HG02938 (cell line): ENCODE measurements at regions not wholly inside any gene's neighbourhood (a gene's known extent, or its start where the extent isn't known, plus 50 kb on each side); places are given as distances from the start of the nearest gene placed in this dataset.
"Not testable (repeated sequence)": the region's sequence is repeated elsewhere in the genome, so short reads cannot be mapped to it uniquely, and the experiment has no call there.

Source experiments
- ATAC-seq: cut with Tn5 transposase; IDR thresholded peaks from one replicate; pipeline ENCODE4 v1.9.1; 2021; ENCODE audit warnings: mild to moderate bottlenecking, moderate library complexity; ENCODE audit not compliant: unreplicated experiment

GRCh38 chr2:220704081-220704480, 868.0 kb downstream of the EPHA4 start:
- no peak for ATAC-seq

- ATAC-seq: no peak
Measured at GRCh38 chr2:220704810-220705209, 867.3 kb downstream of the EPHA4 start.

GRCh38 chr2:220705678-220706077, 866.4 kb downstream of the EPHA4 start:
- no peak for ATAC-seq

GRCh38 chr2:220707261-220707660, 864.8 kb downstream of the EPHA4 start:
- no peak for ATAC-seq

- no peak for ATAC-seq
Measured at GRCh38 chr2:220708366-220708765, 863.7 kb downstream of the EPHA4 start.

- no peak for ATAC-seq
Measured at GRCh38 chr2:220717283-220717682, 854.8 kb downstream of the EPHA4 start.

GRCh38 chr2:220736778-220737177, 835.3 kb downstream of the EPHA4 start:
- no peak for ATAC-seq

GRCh38 chr2:220743203-220743602, 828.9 kb downstream of the EPHA4 start:
- no peak for ATAC-seq

GRCh38 chr2:220744861-220745260, 827.2 kb downstream of the EPHA4 start:
- ATAC-seq: no peak

GRCh38 chr2:220745682-220746081, 826.4 kb downstream of the EPHA4 start:
- ATAC-seq: no peak

GRCh38 chr2:220747736-220748135, 824.4 kb downstream of the EPHA4 start:
- no peak for ATAC-seq

- no peak for ATAC-seq
Measured at GRCh38 chr2:220748875-220749479, 823.1 kb downstream of the EPHA4 start.

- no peak for ATAC-seq
Measured at GRCh38 chr2:220753486-220753885, 818.6 kb downstream of the EPHA4 start.

GRCh38 chr2:220756653-220757052, 815.5 kb downstream of the EPHA4 start:
- no peak for ATAC-seq

- not testable (repeated sequence) for ATAC-seq
Measured at GRCh38 chr2:220758376-220758775, 813.7 kb downstream of the EPHA4 start.

- ATAC-seq: no peak
Measured at GRCh38 chr2:220764171-220764570, 807.9 kb downstream of the EPHA4 start.

- ATAC-seq: no peak
Measured at GRCh38 chr2:220767591-220768255, 804.4 kb downstream of the EPHA4 start.

GRCh38 chr2:220775856-220776488, 796.1 kb downstream of the EPHA4 start:
- no peak for ATAC-seq

GRCh38 chr2:220779076-220779475, 793.0 kb downstream of the EPHA4 start:
- ATAC-seq: not testable (repeated sequence)

GRCh38 chr2:220779511-220779910, 792.6 kb downstream of the EPHA4 start:
- ATAC-seq: no peak

GRCh38 chr2:220779931-220780330, 792.2 kb downstream of the EPHA4 start:
- ATAC-seq: no peak

GRCh38 chr2:220781622-220782241, 790.4 kb downstream of the EPHA4 start:
- ATAC-seq: no peak
